VCaP (cell line): ENCODE measurements at regions not wholly inside any gene's neighbourhood (a gene's known extent, or its start where the extent isn't known, plus 50 kb on each side); places are given as distances from the start of the nearest gene placed in this dataset.

Experiments used
- H3K27ac ChIP-seq: fragments of 450-650 bp; 2 replicates; pipeline ENCODE4 v1.5.1; 2017
- CTCF ChIP-seq: fragments of 450-650 bp; conservative IDR thresholded peaks from 2 replicates; pipeline ENCODE4 v1.5.1; 2017; ENCODE audit warnings: mild to moderate bottlenecking, moderate library complexity

- TF ChIP-seq CTCF = no peak
- H3K27ac ChIP-seq = no peak overlapping the region
These were observed 161.5 kb downstream of the PRDM13 start for GRCh38 chr6:99768166-99768565.

GRCh38 chr6:99779631-99780555 lies 173.3 kb downstream of the PRDM13 start:
- no peak for TF ChIP-seq CTCF
- no peak overlapping the region for H3K27ac ChIP-seq

GRCh38 chr6:99780556-99780885 lies 173.9 kb downstream of the PRDM13 start:
- H3K27ac ChIP-seq = no peak overlapping the region
- no peak for TF ChIP-seq CTCF

- H3K27ac ChIP-seq = no peak overlapping the region
- TF ChIP-seq CTCF = no peak
These were observed 183.1 kb downstream of the PRDM13 start for GRCh38 chr6:99789767-99790166.

- H3K27ac ChIP-seq = no peak overlapping the region
- peak; percentile 70 for TF ChIP-seq CTCF
These were observed 184.0 kb downstream of the PRDM13 start for GRCh38 chr6:99790679-99791078.

- no peak overlapping the region for H3K27ac ChIP-seq
- no peak for TF ChIP-seq CTCF
These were observed 192.2 kb downstream of the MCHR2 start for GRCh38 chr6:99801805-99802204.

- TF ChIP-seq CTCF = no peak
- H3K27ac ChIP-seq = no peak overlapping the region
These were observed 191.5 kb downstream of the MCHR2 start for GRCh38 chr6:99802396-99803031.
